NCI-H146 (cell line): ENCODE measurements at regions not wholly inside any gene's neighbourhood (a gene's known extent, or its start where the extent isn't known, plus 50 kb on each side); places are given as distances from the start of the nearest gene placed in this dataset.

Experiments
- DNase-seq: peaks from one replicate; lab custom pipeline; 2025; lab: John Stamatoyannopoulos, UW

- DNase-seq, result peak; percentile 28
Measured at GRCh38 chr12:82174383-82174782, 183.8 kb downstream of the CCDC59 start.

- no peak for DNase-seq
Measured at GRCh38 chr12:82149045-82149444, 209.1 kb downstream of the CCDC59 start.

- no peak for DNase-seq
Measured at GRCh38 chr12:82146740-82147139, 211.4 kb downstream of the CCDC59 start.

- DNase-seq, result no peak
Measured at GRCh38 chr12:82144505-82144904, 213.7 kb downstream of the CCDC59 start.

- DNase-seq, result no peak
Measured at GRCh38 chr12:82132390-82132789, 225.8 kb downstream of the CCDC59 start.

- DNase-seq, result no peak
Measured at GRCh38 chr12:82130762-82131161, 227.4 kb downstream of the CCDC59 start.

GRCh38 chr12:82124711-82125380, 233.3 kb downstream of the CCDC59 start:
- no peak for DNase-seq

GRCh38 chr12:82121545-82121944, 236.6 kb downstream of the CCDC59 start:
- DNase-seq, result no peak

- no peak for DNase-seq
Measured at GRCh38 chr12:82120901-82121300, 237.3 kb downstream of the CCDC59 start.

GRCh38 chr12:82109243-82109642, 248.9 kb downstream of the CCDC59 start:
- no peak for DNase-seq

- no peak for DNase-seq
Measured at GRCh38 chr12:82108615-82109014, 249.6 kb downstream of the CCDC59 start.

GRCh38 chr12:82099216-82099615, 259.0 kb downstream of the CCDC59 start:
- DNase-seq, result peak; percentile 15

GRCh38 chr12:82097877-82098276, 260.3 kb downstream of the CCDC59 start:
- DNase-seq, result no peak

- no peak for DNase-seq
Measured at GRCh38 chr12:82097438-82097837, 260.7 kb downstream of the CCDC59 start.

GRCh38 chr12:82090165-82090564, 268.0 kb downstream of the CCDC59 start:
- peak; percentile 27 for DNase-seq

GRCh38 chr12:82089369-82090121, 268.6 kb downstream of the CCDC59 start:
- peak; percentile 47 for DNase-seq

GRCh38 chr12:82082501-82082900, 275.7 kb downstream of the CCDC59 start:
- no peak for DNase-seq

- no peak for DNase-seq
Measured at GRCh38 chr12:82069931-82070514, 288.2 kb downstream of the CCDC59 start.

GRCh38 chr12:82058197-82058596, 299.0 kb upstream of the PPFIA2 start:
- no peak for DNase-seq

GRCh38 chr12:82057770-82058169, 298.6 kb upstream of the PPFIA2 start:
- no peak for DNase-seq

GRCh38 chr12:82055391-82055790, 296.2 kb upstream of the PPFIA2 start:
- DNase-seq, result no peak

GRCh38 chr12:82054566-82054965, 295.4 kb upstream of the PPFIA2 start:
- no peak for DNase-seq

GRCh38 chr12:82047446-82047845, 288.3 kb upstream of the PPFIA2 start:
- DNase-seq, result no peak
